Osteoblast (primary cell): ENCODE measurements at regions not wholly inside any gene's neighbourhood (a gene's known extent, or its start where the extent isn't known, plus 50 kb on each side); places are given as distances from the start of the nearest gene placed in this dataset.
A peak's percentile ranks its signal among the peaks of the same experiment; 100 is the strongest.

Source experiments
- DNase-seq: peaks from one replicate; pipeline ENCODE4 v3.0.0; 2011; ENCODE audit warnings: low spot score, mixed read lengths; ENCODE audit not compliant: insufficient read length; ENCODE audit errors: missing footprints
- H2AFZ ChIP-seq: 2 replicates; pipeline ENCODE4 v1.6.0; 2011; ENCODE audit warnings: mild to moderate bottlenecking, low read length
- H3K27ac ChIP-seq: 2 replicates; pipeline ENCODE4 v1.5.1; 2011; ENCODE audit warnings: mild to moderate bottlenecking, low read depth, low read length, moderate library complexity
- H3K27me3 ChIP-seq: 2 replicates; pipeline ENCODE4 v1.6.0; 2012; ENCODE audit warnings: mild to moderate bottlenecking, control low read depth, inconsistent platforms, low read length, moderate library complexity; ENCODE audit not compliant: insufficient read depth
- H3K36me3 ChIP-seq: 2 replicates; pipeline ENCODE4 v1.5.1; 2011; ENCODE audit warnings: mild to moderate bottlenecking, low read length, control low read depth, moderate library complexity; ENCODE audit not compliant: insufficient read depth
- H3K4me1 ChIP-seq: 2 replicates; pipeline ENCODE4 v1.5.1; 2011; ENCODE audit warnings: mild to moderate bottlenecking, low read length, control low read depth, moderate library complexity; ENCODE audit not compliant: insufficient read depth
- H3K4me2 ChIP-seq: 2 replicates; pipeline ENCODE4 v1.6.0; 2011; ENCODE audit warnings: mild to moderate bottlenecking, low read length; ENCODE audit not compliant: insufficient read depth
- H3K4me3 ChIP-seq: fragments of 200-600 bp; sonication (generic); 3 replicates; pipeline ENCODE4 v1.5.1; 2012; ENCODE audit warnings: mild to moderate bottlenecking, low read length, inconsistent platforms; ENCODE audit not compliant: insufficient read depth
- H3K79me2 ChIP-seq: 2 replicates; pipeline ENCODE4 v1.6.0; 2012; ENCODE audit warnings: mild to moderate bottlenecking, low read length, control low read depth, inconsistent platforms; ENCODE audit not compliant: insufficient read depth
- H3K9me3 ChIP-seq: 2 replicates; pipeline ENCODE4 v1.5.1; 2011; ENCODE audit warnings: low read depth, low read length, control low read depth
- H4K20me1 ChIP-seq: 2 replicates; pipeline ENCODE4 v1.6.0; 2012; ENCODE audit warnings: mild to moderate bottlenecking, low read length, control low read depth; ENCODE audit not compliant: insufficient read depth
- TF ChIP-seq, protein P1 (sequence below): IDR thresholded peaks from 2 replicates; pipeline ENCODE4 v1.5.1; 2011; ENCODE audit warnings: mild to moderate bottlenecking, low read depth, low read length, moderate library complexity; ENCODE audit errors: extremely low read depth

DNA sequence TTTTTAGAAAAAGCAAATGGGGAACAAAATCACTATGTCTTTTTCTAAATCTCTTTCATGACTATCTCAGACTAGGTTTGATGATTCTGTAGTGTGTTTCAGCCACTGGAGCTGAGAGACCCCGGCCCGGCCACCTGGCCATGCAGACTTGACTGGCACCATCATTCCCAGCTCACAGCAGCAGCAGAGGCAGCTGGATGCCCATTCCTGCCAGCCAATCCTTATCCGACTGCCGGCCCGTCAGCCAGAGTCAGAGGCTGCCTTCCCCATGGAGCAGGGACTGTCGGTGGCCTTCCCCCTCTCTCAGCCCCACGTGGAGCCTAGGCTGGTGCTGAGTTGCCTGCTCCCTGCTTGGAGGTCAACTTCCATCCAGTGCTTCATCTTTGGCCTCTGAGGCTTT, 56.0 kb upstream of the WSB1 start:
- peaks cover 4% of the 10 kb centered on the region for H3K27me3 ChIP-seq
- peak; percentile 22 for DNase-seq
- H3K4me1 ChIP-seq, result no peaks in the 10 kb centered on the region
- no peak overlapping the region for H3K4me3 ChIP-seq
- H3K27ac ChIP-seq, result no peak overlapping the region
- H4K20me1 ChIP-seq, result no peaks in the 10 kb centered on the region
- TF ChIP-seq, protein P1, sequence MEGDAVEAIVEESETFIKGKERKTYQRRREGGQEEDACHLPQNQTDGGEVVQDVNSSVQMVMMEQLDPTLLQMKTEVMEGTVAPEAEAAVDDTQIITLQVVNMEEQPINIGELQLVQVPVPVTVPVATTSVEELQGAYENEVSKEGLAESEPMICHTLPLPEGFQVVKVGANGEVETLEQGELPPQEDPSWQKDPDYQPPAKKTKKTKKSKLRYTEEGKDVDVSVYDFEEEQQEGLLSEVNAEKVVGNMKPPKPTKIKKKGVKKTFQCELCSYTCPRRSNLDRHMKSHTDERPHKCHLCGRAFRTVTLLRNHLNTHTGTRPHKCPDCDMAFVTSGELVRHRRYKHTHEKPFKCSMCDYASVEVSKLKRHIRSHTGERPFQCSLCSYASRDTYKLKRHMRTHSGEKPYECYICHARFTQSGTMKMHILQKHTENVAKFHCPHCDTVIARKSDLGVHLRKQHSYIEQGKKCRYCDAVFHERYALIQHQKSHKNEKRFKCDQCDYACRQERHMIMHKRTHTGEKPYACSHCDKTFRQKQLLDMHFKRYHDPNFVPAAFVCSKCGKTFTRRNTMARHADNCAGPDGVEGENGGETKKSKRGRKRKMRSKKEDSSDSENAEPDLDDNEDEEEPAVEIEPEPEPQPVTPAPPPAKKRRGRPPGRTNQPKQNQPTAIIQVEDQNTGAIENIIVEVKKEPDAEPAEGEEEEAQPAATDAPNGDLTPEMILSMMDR, result no peak
- no peak overlapping the region for H2AFZ ChIP-seq
- H3K4me2 ChIP-seq, result no peak overlapping the region
- H3K79me2 ChIP-seq, result no peaks in the 10 kb centered on the region
- no peaks in the 10 kb centered on the region for H3K9me3 ChIP-seq
- H3K36me3 ChIP-seq, result no peaks in the 10 kb centered on the region

DNA sequence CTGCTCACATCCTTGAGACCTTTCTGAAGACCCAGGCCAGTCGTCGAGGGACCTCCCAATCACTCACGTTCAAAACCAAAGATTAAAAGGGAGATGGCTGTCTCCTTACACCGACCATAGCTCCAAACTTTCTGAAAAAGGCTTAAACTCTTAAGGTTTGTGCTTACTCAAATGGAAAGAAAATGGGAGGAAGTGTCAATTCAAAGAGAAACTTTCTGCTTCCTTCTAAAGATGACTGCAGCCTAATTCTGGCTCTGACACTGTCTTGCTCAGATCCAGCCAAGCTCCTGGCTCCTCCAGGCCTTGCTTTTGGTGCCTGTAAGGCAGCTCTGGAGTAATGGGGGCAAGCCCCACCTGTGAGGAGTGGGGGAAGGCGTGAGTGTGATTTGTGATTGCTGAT, 54.9 kb upstream of the WSB1 start:
- no peaks in the 10 kb centered on the region for H3K36me3 ChIP-seq
- H3K4me3 ChIP-seq, result no peak overlapping the region
- H3K27me3 ChIP-seq, result peaks cover 4% of the 10 kb centered on the region
- no peak overlapping the region for H2AFZ ChIP-seq
- H3K9me3 ChIP-seq, result no peaks in the 10 kb centered on the region
- TF ChIP-seq, protein P1, result no peak
- no peak overlapping the region for H3K27ac ChIP-seq
- H4K20me1 ChIP-seq, result no peaks in the 10 kb centered on the region
- H3K4me1 ChIP-seq, result no peaks in the 10 kb centered on the region
- peak; percentile 31 for DNase-seq
- H3K79me2 ChIP-seq, result no peaks in the 10 kb centered on the region
- H3K4me2 ChIP-seq, result no peak overlapping the region

DNA sequence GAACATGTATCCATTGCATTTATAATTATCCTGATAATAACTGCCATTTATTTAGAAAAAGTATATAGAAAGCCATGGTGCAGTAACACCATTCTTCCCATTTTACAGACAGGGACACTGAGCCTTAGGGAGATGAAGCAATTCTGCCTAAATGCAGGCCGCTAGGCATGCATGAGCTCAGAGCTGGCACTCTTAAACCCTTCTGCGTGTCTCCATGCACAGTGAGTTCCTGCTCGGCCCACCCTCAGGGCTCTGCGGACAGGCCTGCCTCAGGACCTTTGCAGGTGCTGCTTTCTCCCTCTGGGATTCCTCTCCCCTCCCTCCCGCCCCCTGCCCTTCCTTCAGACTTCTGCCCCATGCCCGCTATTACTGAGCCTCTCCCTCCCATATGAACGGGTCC, 54.3 kb upstream of the WSB1 start:
- Histone ChIP-seq H3K27me3 (peaks cover 4% of the 10 kb centered on the region), H3K27ac (no peak overlapping the region), H3K4me3 (no peak overlapping the region), H3K36me3 (no peaks in the 10 kb centered on the region), H3K79me2 (no peaks in the 10 kb centered on the region), H4K20me1 (no peaks in the 10 kb centered on the region), H2AFZ (no peak overlapping the region), H3K4me2 (no peak overlapping the region), H3K4me1 (peaks cover 5% of the 10 kb centered on the region), H3K9me3 (no peaks in the 10 kb centered on the region)
- no peak for DNase-seq
- TF ChIP-seq, protein P1, result no peak

DNA sequence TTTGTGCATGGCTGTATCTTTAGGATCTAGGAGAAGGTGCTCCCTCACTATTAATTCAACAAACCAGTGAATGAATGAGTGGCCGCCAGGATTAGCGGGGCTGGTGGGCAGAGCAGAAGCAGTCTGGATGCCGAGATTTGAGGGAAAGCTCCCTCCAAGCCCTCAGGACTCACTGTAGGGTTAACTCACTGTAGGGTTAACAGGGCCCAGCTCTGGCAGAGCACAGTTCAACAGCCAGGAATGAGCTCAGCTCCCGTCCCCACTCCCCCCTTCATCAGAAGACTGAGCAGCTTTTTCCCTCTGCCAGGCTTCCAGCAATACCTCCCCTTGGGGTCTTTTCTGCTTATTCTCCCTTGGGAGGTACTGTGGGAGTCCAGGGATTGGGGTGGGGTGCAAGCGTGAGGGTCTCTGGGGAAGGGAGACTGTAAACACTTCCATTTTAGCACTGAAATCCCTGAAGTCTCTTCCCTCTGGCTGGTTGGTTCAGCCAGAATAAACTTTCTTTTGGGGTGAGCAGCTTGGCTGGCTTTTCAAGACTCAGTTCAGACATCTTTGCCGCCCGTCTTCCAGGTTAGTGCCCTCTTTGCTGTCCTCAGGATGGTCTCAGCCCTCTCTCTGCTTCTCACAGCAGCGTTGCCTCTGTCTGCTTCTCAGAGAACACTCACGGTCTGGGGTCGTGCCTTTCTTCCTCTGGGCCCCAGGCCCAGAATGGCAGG, 53.7 kb upstream of the WSB1 start:
- TF ChIP-seq, protein P1, result no peak
- no peaks in the 10 kb centered on the region for H3K9me3 ChIP-seq

More for the DNA sequence above, 53.7 kb upstream of the WSB1 start:
- peak overlapping the region; percentile 17 for H2AFZ ChIP-seq
- peaks cover 11% of the 10 kb centered on the region for H3K4me1 ChIP-seq
- peak; percentile 25 for DNase-seq
- no peaks in the 10 kb centered on the region for H4K20me1 ChIP-seq
- H3K36me3 ChIP-seq, result no peaks in the 10 kb centered on the region
- no peak overlapping the region for H3K4me2 ChIP-seq
- H3K79me2 ChIP-seq, result no peaks in the 10 kb centered on the region
- H3K27ac ChIP-seq, result no peak overlapping the region
- no peak overlapping the region for H3K4me3 ChIP-seq
- H3K27me3 ChIP-seq, result peaks cover 4% of the 10 kb centered on the region
